Gastrocnemius medialis (tissue), 4 donors: ENCODE measurements at regions not wholly inside any gene's neighbourhood (a gene's known extent, or its start where the extent isn't known, plus 50 kb on each side); places are given as distances from the start of the nearest gene placed in this dataset.
"Not testable (repeated sequence)": the region's sequence is repeated elsewhere in the genome, so short reads cannot be mapped to it uniquely, and the experiment has no call there.

ENCODE experiments used
- CTCF ChIP-seq, 5 experiments: fragments of 450-650 bp in 3 of 5; fragments of 200-600 bp in 2 of 5; sonication (generic) in 2 of 5; IDR thresholded peaks in 4 of 5; conservative IDR thresholded peaks in 1 of 5; 1 replicate in 4 of 5; 2 replicates in 1 of 5; pipeline ENCODE4 v1.5.1; 2016 to 2019; ENCODE audit warnings: antibody characterized with exemption in 5 of 5, mild to moderate bottlenecking in 3 of 5, moderate library complexity in 3 of 5
- POLR2A ChIP-seq, 2 donors: fragments of 450-650 bp; IDR thresholded peaks; one replicate each; pipeline ENCODE4 v1.6.1; 2017; ENCODE audit warnings: antibody characterized with exemption in 2 of 2, mild to moderate bottlenecking in 2 of 2, moderate library complexity in 2 of 2

GRCh38 chr1:70610164-70610563 is 199.1 kb downstream of the CTH start:
- TF ChIP-seq POLR2A (IDR thresholded peaks at IDR 0.05); CTCF (IDR thresholded peaks at IDR 0.05 in 4 of 5, conservative IDR thresholded peaks at IDR 0.05 in 1 of 5): not testable (repeated sequence)
